ENCODE measurements at regions not wholly inside any gene's neighbourhood (a gene's known extent, or its start where the extent isn't known, plus 50 kb on each side); places are given as distances from the start of the nearest gene placed in this dataset.

GRCh38 chr9:25584611-25585010, 93.6 kb downstream of the TUSC1 start:
- H3K4me3 ChIP-seq = no peak overlapping the region
- TF ChIP-seq CTCF (IDR thresholded peaks at IDR 0.05; ENCODE audit: control extremely low read depth, extremely low read depth) = no peak
- DNase-seq (no peak), ATAC-seq (ENCODE audit: insufficient read depth, low FRiP score) (no peak)
- H3K36me3 ChIP-seq (ENCODE audit: control insufficient read depth in 4 of 4, insufficient read depth in 4 of 4, low read length in 4 of 4) = no peaks in the 10 kb centered on the region
- no peaks in the 10 kb centered on the region for H3K4me1 ChIP-seq (ENCODE audit: control insufficient read depth in 5 of 5, insufficient read depth in 5 of 5, low read length in 5 of 5)
- H3K27me3 ChIP-seq (ENCODE audit: control insufficient read depth in 3 of 3, insufficient read depth in 3 of 3, low read length in 2 of 3) = no peaks in the 10 kb centered on the region
- H3K9ac ChIP-seq (ENCODE audit: insufficient read depth in 1 of 2, low read length in 2 of 2) = no peak overlapping the region
- WGBS, 2 donors = 66 to 82% methylated on average over 2 of the region's 2 CpGs
- H3K27ac ChIP-seq (ENCODE audit: low read depth in 1 of 2, low read length in 1 of 2) = no peak overlapping the region
- no peaks in the 10 kb centered on the region for H3K9me3 ChIP-seq (ENCODE audit: control insufficient read depth in 4 of 4, insufficient read depth in 3 of 4, low read length in 3 of 4)

- no peaks in the 10 kb centered on the region for H3K27me3 ChIP-seq (ENCODE audit: control insufficient read depth in 3 of 3, insufficient read depth in 3 of 3, low read length in 2 of 3)
- no peak overlapping the region for H3K27ac ChIP-seq (ENCODE audit: low read depth in 1 of 2, low read length in 1 of 2)
- DNase-seq (no peak), ATAC-seq (ENCODE audit: insufficient read depth, low FRiP score) (no peak)
- H3K4me1 ChIP-seq (ENCODE audit: control insufficient read depth in 5 of 5, insufficient read depth in 5 of 5, low read length in 5 of 5) = no peaks in the 10 kb centered on the region
- H3K4me3 ChIP-seq = no peak overlapping the region
- no peaks in the 10 kb centered on the region for H3K9me3 ChIP-seq (ENCODE audit: control insufficient read depth in 4 of 4, insufficient read depth in 3 of 4, low read length in 3 of 4)
- no peaks in the 10 kb centered on the region for H3K36me3 ChIP-seq (ENCODE audit: control insufficient read depth in 4 of 4, insufficient read depth in 4 of 4, low read length in 4 of 4)
- no peak overlapping the region for H3K9ac ChIP-seq (ENCODE audit: insufficient read depth in 1 of 2, low read length in 2 of 2)
- no peak for TF ChIP-seq CTCF (IDR thresholded peaks at IDR 0.05; ENCODE audit: control extremely low read depth, extremely low read depth)
- 93 to 94% methylated on average over 5 of the region's 5 CpGs for WGBS, 2 donors
These were observed 105.0 kb downstream of the TUSC1 start for GRCh38 chr9:25573281-25573680.

GRCh38 chr9:25571491-25571890, 106.8 kb downstream of the TUSC1 start:
- no peak overlapping the region for H3K27ac ChIP-seq (ENCODE audit: low read depth in 1 of 2, low read length in 1 of 2)
- no peak overlapping the region for H3K9ac ChIP-seq (ENCODE audit: insufficient read depth in 1 of 2, low read length in 2 of 2)
- no peaks in the 10 kb centered on the region for H3K36me3 ChIP-seq (ENCODE audit: control insufficient read depth in 4 of 4, insufficient read depth in 4 of 4, low read length in 4 of 4)
- H3K9me3 ChIP-seq (ENCODE audit: control insufficient read depth in 4 of 4, insufficient read depth in 3 of 4, low read length in 3 of 4) = no peaks in the 10 kb centered on the region
- no peaks in the 10 kb centered on the region for H3K4me1 ChIP-seq (ENCODE audit: control insufficient read depth in 5 of 5, insufficient read depth in 5 of 5, low read length in 5 of 5)
- no peaks in the 10 kb centered on the region for H3K27me3 ChIP-seq (ENCODE audit: control insufficient read depth in 3 of 3, insufficient read depth in 3 of 3, low read length in 2 of 3)
- TF ChIP-seq CTCF (IDR thresholded peaks at IDR 0.05; ENCODE audit: control extremely low read depth, extremely low read depth) = no peak
- no peak for ATAC-seq (ENCODE audit: insufficient read depth, low FRiP score)
- 69% methylated on average over 2 of the region's 2 CpGs for WGBS, 2 donors
- DNase-seq = no peak
- no peak overlapping the region for H3K4me3 ChIP-seq

GRCh38 chr9:25570802-25571201, 107.4 kb downstream of the TUSC1 start:
- Histone ChIP-seq H3K4me1 (ENCODE audit: control insufficient read depth in 5 of 5, insufficient read depth in 5 of 5, low read length in 5 of 5) (no peaks in the 10 kb centered on the region), H3K4me3 (no peak overlapping the region), H3K36me3 (ENCODE audit: control insufficient read depth in 4 of 4, insufficient read depth in 4 of 4, low read length in 4 of 4) (no peaks in the 10 kb centered on the region), H3K27me3 (ENCODE audit: control insufficient read depth in 3 of 3, insufficient read depth in 3 of 3, low read length in 2 of 3) (no peaks in the 10 kb centered on the region), H3K9ac (ENCODE audit: insufficient read depth in 1 of 2, low read length in 2 of 2) (no peak overlapping the region), H3K9me3 (ENCODE audit: control insufficient read depth in 4 of 4, insufficient read depth in 3 of 4, low read length in 3 of 4) (no peaks in the 10 kb centered on the region), H3K27ac (ENCODE audit: low read depth in 1 of 2, low read length in 1 of 2) (no peak overlapping the region)
- DNase-seq = peak; percentile 17 to 57 (median 45)
- 63 to 76% methylated on average over 6 of the region's 6 CpGs for WGBS, 2 donors
- no peak for TF ChIP-seq CTCF (IDR thresholded peaks at IDR 0.05; ENCODE audit: control extremely low read depth, extremely low read depth)
- ATAC-seq (ENCODE audit: insufficient read depth, low FRiP score) = no peak

Measured in lung (tissue), 11 donors.